Activated CD4-positive, alpha-beta memory T cell treated with anti-CD3 and anti-CD28 coated beads for 36 hours (primary cell): ENCODE measurements at regions not wholly inside any gene's neighbourhood (a gene's known extent, or its start where the extent isn't known, plus 50 kb on each side); places are given as distances from the start of the nearest gene placed in this dataset.

ENCODE experiments used
- CTCF ChIA-PET: fragments of 350-600 bp; sonication (Branson Sonifier 250); formaldehyde crosslinking; loops from one replicate; lab custom pipeline; 2021; ENCODE audit warnings: antibody characterized with exemption, inconsistent platforms; lab: Charles Lee
- POLR2A ChIA-PET: fragments of 350-600 bp; sonication (Branson Sonifier 250); formaldehyde crosslinking; loops from one replicate; lab custom pipeline; 2021; ENCODE audit warnings: antibody characterized with exemption; lab: Charles Lee
- DNase-seq: peaks from one replicate; pipeline ENCODE4 v3.0.0-alpha.2; 2020
- H3K27ac Mint-ChIP-seq: one replicate; pipeline ENCODE4 v1.8.0; 2021; ENCODE audit warnings: mixed read lengths
- H3K27me3 Mint-ChIP-seq: one replicate; pipeline ENCODE4 v1.8.0; 2021; ENCODE audit warnings: mixed read lengths
- H3K36me3 Mint-ChIP-seq: one replicate; pipeline ENCODE4 v1.8.0; 2021; ENCODE audit warnings: mixed read lengths
- H3K4me1 Mint-ChIP-seq: one replicate; pipeline ENCODE4 v1.8.0; 2021; ENCODE audit warnings: low read depth, mixed read lengths
- H3K4me3 Mint-ChIP-seq: one replicate; pipeline ENCODE4 v1.8.0; 2021; ENCODE audit warnings: mild to moderate bottlenecking, mixed read lengths
- H3K9me3 Mint-ChIP-seq: one replicate; pipeline ENCODE4 v1.8.0; 2021; ENCODE audit warnings: mixed read lengths
- intact Hi-C: fragments of 100-400 bp; cut with micrococcal nuclease; formaldehyde crosslinking; loops from one replicate; pipeline ENCODE4 v1.15.1; 2023

- DNase-seq: no peak
- H3K4me1 Mint-ChIP-seq: no peaks in the 10 kb centered on the region
- no peaks in the 10 kb centered on the region for H3K9me3 Mint-ChIP-seq
- ChIA-PET CTCF (no interaction called here), POLR2A (no interaction called here)
- intact Hi-C loops: no loop called here
- no peaks in the 10 kb centered on the region for H3K36me3 Mint-ChIP-seq
- H3K27me3 Mint-ChIP-seq: peaks cover 19% of the 10 kb centered on the region
- H3K4me3 Mint-ChIP-seq: no peak overlapping the region
- no peak overlapping the region for H3K27ac Mint-ChIP-seq
These were observed 127.9 kb downstream of the ENGASE start for GRCh38 chr17:79202480-79202879.

GRCh38 chr17:79201536-79202227, 127.1 kb downstream of the ENGASE start:
- Mint-ChIP-seq H3K36me3 (no peaks in the 10 kb centered on the region), H3K4me3 (no peak overlapping the region), H3K27me3 (peaks cover 20% of the 10 kb centered on the region), H3K9me3 (no peaks in the 10 kb centered on the region), H3K4me1 (no peaks in the 10 kb centered on the region), H3K27ac (no peak overlapping the region)
- DNase-seq: no peak
- POLR2A ChIA-PET: no interaction called here
- intact Hi-C loops: no loop called here
- CTCF ChIA-PET: no interaction called here

GRCh38 chr17:79201119-79201518, 126.5 kb downstream of the ENGASE start:
- Mint-ChIP-seq H3K4me1 (no peaks in the 10 kb centered on the region), H3K4me3 (no peak overlapping the region), H3K9me3 (no peaks in the 10 kb centered on the region), H3K27me3 (peaks cover 20% of the 10 kb centered on the region), H3K27ac (no peak overlapping the region), H3K36me3 (no peaks in the 10 kb centered on the region)
- ChIA-PET POLR2A (no interaction called here), CTCF (no interaction called here)
- no peak for DNase-seq
- intact Hi-C loops: no loop called here

GRCh38 chr17:79196913-79197312, 122.3 kb downstream of the ENGASE start:
- no peak overlapping the region for H3K4me3 Mint-ChIP-seq
- no peaks in the 10 kb centered on the region for H3K4me1 Mint-ChIP-seq
- DNase-seq: no peak
- ChIA-PET CTCF (interaction anchor here (1.4 kb wide), 1 partner anchor 195 kb away, joined by 3 read pairs; no protein-coding TSS in a partner anchor), POLR2A (no interaction called here)
- H3K36me3 Mint-ChIP-seq: no peaks in the 10 kb centered on the region
- no peak overlapping the region for H3K27ac Mint-ChIP-seq
- H3K9me3 Mint-ChIP-seq: no peaks in the 10 kb centered on the region
- intact Hi-C loops: no loop called here
- peaks cover 27% of the 10 kb centered on the region for H3K27me3 Mint-ChIP-seq

- H3K4me1 Mint-ChIP-seq: no peaks in the 10 kb centered on the region
- H3K36me3 Mint-ChIP-seq: no peaks in the 10 kb centered on the region
- H3K27me3 Mint-ChIP-seq: peaks cover 28% of the 10 kb centered on the region
- no peak overlapping the region for H3K27ac Mint-ChIP-seq
- intact Hi-C loops: no loop called here
- DNase-seq: peak; percentile 38
- ChIA-PET POLR2A (no interaction called here), CTCF (interaction anchor here (0.8 to 1.0 kb wide), 2 partner anchors 199 to 208 kb away, joined by 3 read pairs; no protein-coding TSS in a partner anchor)
- no peak overlapping the region for H3K4me3 Mint-ChIP-seq
- no peaks in the 10 kb centered on the region for H3K9me3 Mint-ChIP-seq
These were observed 118.1 kb downstream of the ENGASE start for GRCh38 chr17:79192503-79193351.

- intact Hi-C loops: no loop called here
- Mint-ChIP-seq H3K27ac (no peak overlapping the region), H3K4me1 (no peaks in the 10 kb centered on the region), H3K4me3 (no peak overlapping the region), H3K36me3 (no peaks in the 10 kb centered on the region), H3K27me3 (peaks cover 31% of the 10 kb centered on the region), H3K9me3 (no peaks in the 10 kb centered on the region)
- ChIA-PET POLR2A (no interaction called here), CTCF (interaction anchor here (1.0 kb wide), 1 partner anchor 209 kb away, joined by 3 read pairs; no protein-coding TSS in a partner anchor)
- DNase-seq: no peak
These were observed 116.8 kb downstream of the ENGASE start for GRCh38 chr17:79191270-79191934.

- peaks cover 48% of the 10 kb centered on the region for H3K27me3 Mint-ChIP-seq
- H3K36me3 Mint-ChIP-seq: no peaks in the 10 kb centered on the region
- intact Hi-C loops: no loop called here
- ChIA-PET POLR2A (no interaction called here), CTCF (no interaction called here)
- H3K27ac Mint-ChIP-seq: no peak overlapping the region
- H3K4me1 Mint-ChIP-seq: no peaks in the 10 kb centered on the region
- DNase-seq: no peak
- H3K9me3 Mint-ChIP-seq: no peaks in the 10 kb centered on the region
- no peak overlapping the region for H3K4me3 Mint-ChIP-seq
These were observed 114.7 kb downstream of the ENGASE start for GRCh38 chr17:79189305-79189704.

- ChIA-PET CTCF (no interaction called here), POLR2A (no interaction called here)
- no peak for DNase-seq
- no peaks in the 10 kb centered on the region for H3K9me3 Mint-ChIP-seq
- H3K4me3 Mint-ChIP-seq: no peak overlapping the region
- no peaks in the 10 kb centered on the region for H3K4me1 Mint-ChIP-seq
- intact Hi-C loops: no loop called here
- peaks cover 49% of the 10 kb centered on the region for H3K27me3 Mint-ChIP-seq
- H3K27ac Mint-ChIP-seq: no peak overlapping the region
- no peaks in the 10 kb centered on the region for H3K36me3 Mint-ChIP-seq
These were observed 114.1 kb downstream of the ENGASE start for GRCh38 chr17:79188685-79189084.

GRCh38 chr17:79188048-79188447, 113.4 kb downstream of the ENGASE start:
- POLR2A ChIA-PET: no interaction called here

GRCh38 chr17:79187186-79187585, 112.6 kb downstream of the ENGASE start:
- CTCF ChIA-PET: no interaction called here
- POLR2A ChIA-PET: no interaction called here
- peaks cover 41% of the 10 kb centered on the region for H3K27me3 Mint-ChIP-seq
- peaks cover 3% of the 10 kb centered on the region for H3K4me1 Mint-ChIP-seq
- H3K4me3 Mint-ChIP-seq: no peak overlapping the region
- DNase-seq: no peak
- no peaks in the 10 kb centered on the region for H3K36me3 Mint-ChIP-seq
- H3K27ac Mint-ChIP-seq: no peak overlapping the region
- H3K9me3 Mint-ChIP-seq: no peaks in the 10 kb centered on the region
- intact Hi-C loops: no loop called here

More at GRCh38 chr17:79188048-79188447, 113.4 kb downstream of the ENGASE start:
- no peaks in the 10 kb centered on the region for H3K9me3 Mint-ChIP-seq
- peaks cover 46% of the 10 kb centered on the region for H3K27me3 Mint-ChIP-seq
- CTCF ChIA-PET: no interaction called here
- H3K36me3 Mint-ChIP-seq: no peaks in the 10 kb centered on the region
- H3K27ac Mint-ChIP-seq: no peak overlapping the region
- H3K4me3 Mint-ChIP-seq: no peak overlapping the region
- intact Hi-C loops: no loop called here
- peaks cover 3% of the 10 kb centered on the region for H3K4me1 Mint-ChIP-seq
- peak; percentile 26 for DNase-seq

GRCh38 chr17:79186406-79186805, 111.8 kb downstream of the ENGASE start:
- ChIA-PET POLR2A (interaction anchor here (0.6 kb wide), 1 partner anchor 10 kb away, joined by 7 read pairs; no protein-coding TSS in a partner anchor), CTCF (no interaction called here)
- no peak for DNase-seq
- Mint-ChIP-seq H3K36me3 (no peaks in the 10 kb centered on the region), H3K4me1 (peaks cover 4% of the 10 kb centered on the region), H3K27ac (no peak overlapping the region), H3K4me3 (no peak overlapping the region), H3K9me3 (no peaks in the 10 kb centered on the region), H3K27me3 (peaks cover 43% of the 10 kb centered on the region)
- intact Hi-C loops: no loop called here

GRCh38 chr17:79185671-79186070, 111.0 kb downstream of the ENGASE start:
- H3K36me3 Mint-ChIP-seq: no peaks in the 10 kb centered on the region
- H3K27me3 Mint-ChIP-seq: peaks cover 44% of the 10 kb centered on the region
- ChIA-PET POLR2A (no interaction called here), CTCF (no interaction called here)
- peaks cover 4% of the 10 kb centered on the region for H3K4me1 Mint-ChIP-seq
- H3K4me3 Mint-ChIP-seq: no peak overlapping the region
- H3K27ac Mint-ChIP-seq: no peak overlapping the region
- no peaks in the 10 kb centered on the region for H3K9me3 Mint-ChIP-seq
- DNase-seq: no peak
- intact Hi-C loops: no loop called here
